Peyer's patch (tissue), 4 donors: ENCODE measurements at regions not wholly inside any gene's neighbourhood (a gene's known extent, or its start where the extent isn't known, plus 50 kb on each side); places are given as distances from the start of the nearest gene placed in this dataset.

ENCODE experiments used
- CTCF ChIP-seq, 6 experiments: fragments of 450-650 bp in 4 of 6; fragments of 200-600 bp in 2 of 6; sonication (generic) in 1 of 6; IDR thresholded peaks; one replicate each; pipeline ENCODE4 v1.5.1; 2017 to 2019; ENCODE audit warnings: antibody characterized with exemption in 6 of 6, mild to moderate bottlenecking in 3 of 6, moderate library complexity in 1 of 6
- POLR2A ChIP-seq, 2 donors: fragments of 450-650 bp; IDR thresholded peaks; one replicate each; pipeline ENCODE4 v1.5.1; 2017; ENCODE audit warnings: antibody characterized with exemption in 2 of 2, mild to moderate bottlenecking in 2 of 2, moderate library complexity in 2 of 2

GRCh38 chr12:28027947-28028724 lies 55.6 kb upstream of the PTHLH start:
- TF ChIP-seq POLR2A (IDR thresholded peaks at IDR 0.05) (no peak), CTCF (IDR thresholded peaks at IDR 0.05) (no peak)
